ENCODE measurements at regions not wholly inside any gene's neighbourhood (a gene's known extent, or its start where the extent isn't known, plus 50 kb on each side); places are given as distances from the start of the nearest gene placed in this dataset.

- Mint-ChIP-seq H3K36me3 (ENCODE audit: insufficient read depth) (no peaks in the 10 kb centered on the region), H3K4me3 (no peak overlapping the region), H3K4me1 (ENCODE audit: low read depth in 2 of 2) (peaks cover 0 to 4% of the 10 kb centered on the region in 2 donors), H3K27ac (no peak overlapping the region), H3K27me3 (peaks cover 33 to 50% of the 10 kb centered on the region in 2 donors), H3K9me3 (peaks cover 0 to 8% of the 10 kb centered on the region in 2 donors)
- ATAC-seq (replicated peaks) (no peak), DNase-seq (no peak)
Observed at GRCh38 chr5:54861212-54861894, 124.0 kb downstream of the ESM1 start.

DNA sequence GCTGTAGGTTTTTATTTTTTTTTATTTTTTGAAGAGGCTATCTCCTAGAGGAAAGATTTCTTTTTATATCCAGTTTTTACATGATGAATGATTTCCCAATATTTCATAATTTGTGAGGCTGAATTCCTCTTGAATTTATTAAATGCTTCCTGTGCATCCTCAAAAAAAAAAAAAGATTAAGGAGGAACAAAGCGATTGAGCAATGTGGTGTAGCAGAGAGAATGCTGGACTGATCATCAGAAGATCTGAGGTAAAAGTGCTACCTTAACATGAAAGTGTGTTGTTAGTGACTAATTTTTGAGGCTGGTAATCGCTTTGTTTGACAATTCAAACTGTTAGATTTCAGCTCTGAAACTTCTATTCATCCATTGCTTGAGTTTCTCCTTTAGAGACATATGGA, 125.1 kb downstream of the ESM1 start:
- no peaks in the 10 kb centered on the region for H3K36me3 Mint-ChIP-seq (ENCODE audit: insufficient read depth)
- H3K9me3 Mint-ChIP-seq: peaks cover 0 to 8% of the 10 kb centered on the region in 2 donors
- DNase-seq (no peak), ATAC-seq (replicated peaks) (no peak)
- no peak overlapping the region for H3K4me3 Mint-ChIP-seq
- no peak overlapping the region for H3K27ac Mint-ChIP-seq
- H3K4me1 Mint-ChIP-seq (ENCODE audit: low read depth in 2 of 2): peaks cover 0 to 4% of the 10 kb centered on the region in 2 donors
- peaks cover 34 to 53% of the 10 kb centered on the region in 2 donors for H3K27me3 Mint-ChIP-seq

- no peak for ATAC-seq (replicated peaks)
- Mint-ChIP-seq H3K27ac (no peak overlapping the region), H3K27me3 (peaks cover 42 to 62% of the 10 kb centered on the region in 2 donors)
Observed at GRCh38 chr5:54859316-54859715, 126.1 kb downstream of the ESM1 start.

GRCh38 chr5:54854883-54855581, 130.4 kb downstream of the ESM1 start:
- Mint-ChIP-seq H3K36me3 (ENCODE audit: insufficient read depth) (no peaks in the 10 kb centered on the region), H3K4me3 (no peak overlapping the region), H3K9me3 (peaks cover 0 to 8% of the 10 kb centered on the region in 2 donors), H3K4me1 (ENCODE audit: low read depth in 2 of 2) (no peaks in the 10 kb centered on the region), H3K27ac (no peak overlapping the region), H3K27me3 (peaks cover 20 to 56% of the 10 kb centered on the region in 2 donors)
- no peak for ATAC-seq (replicated peaks)
- no peak for DNase-seq

More at GRCh38 chr5:54859316-54859715, 126.1 kb downstream of the ESM1 start:
- no peak for DNase-seq
- H3K4me1 Mint-ChIP-seq (ENCODE audit: low read depth in 2 of 2): peaks cover 0 to 4% of the 10 kb centered on the region in 2 donors
- H3K9me3 Mint-ChIP-seq: peaks cover 0 to 8% of the 10 kb centered on the region in 2 donors
- no peaks in the 10 kb centered on the region for H3K36me3 Mint-ChIP-seq (ENCODE audit: insufficient read depth)
- H3K4me3 Mint-ChIP-seq: no peak overlapping the region

DNA sequence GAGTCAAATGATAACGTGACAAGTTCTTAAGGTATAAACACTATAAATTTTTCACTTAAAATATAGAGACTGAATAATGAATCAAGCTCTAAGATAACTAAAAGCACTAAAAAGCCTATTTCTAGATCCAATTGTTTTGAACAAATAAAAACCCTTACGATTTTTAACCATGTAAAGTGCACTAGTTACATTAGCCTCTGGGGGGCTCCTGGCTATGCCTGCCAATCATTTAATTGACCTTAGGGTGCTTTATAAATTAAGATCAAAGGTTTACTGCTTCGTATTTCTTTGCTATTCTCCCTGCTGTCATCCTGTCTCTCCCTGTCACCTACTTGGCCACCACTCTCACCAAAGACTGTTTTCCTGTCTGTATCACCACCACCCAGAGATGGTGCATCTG, 133.4 kb downstream of the ESM1 start:
- peaks cover 0 to 3% of the 10 kb centered on the region in 2 donors for H3K4me1 Mint-ChIP-seq (ENCODE audit: low read depth in 2 of 2)
- H3K9me3 Mint-ChIP-seq: no peaks in the 10 kb centered on the region
- H3K27ac Mint-ChIP-seq: no peak overlapping the region
- H3K36me3 Mint-ChIP-seq (ENCODE audit: insufficient read depth): no peaks in the 10 kb centered on the region
- no peak for DNase-seq
- no peak for ATAC-seq (replicated peaks)
- H3K27me3 Mint-ChIP-seq: peaks cover 22 to 58% of the 10 kb centered on the region in 2 donors
- H3K4me3 Mint-ChIP-seq: no peak overlapping the region

- Mint-ChIP-seq H3K27me3 (peaks cover 22 to 55% of the 10 kb centered on the region in 2 donors), H3K9me3 (no peaks in the 10 kb centered on the region), H3K36me3 (ENCODE audit: insufficient read depth) (no peaks in the 10 kb centered on the region), H3K27ac (no peak overlapping the region), H3K4me3 (no peak overlapping the region), H3K4me1 (ENCODE audit: low read depth in 2 of 2) (peaks cover 0 to 3% of the 10 kb centered on the region in 2 donors)
- no peak for ATAC-seq (replicated peaks)
- no peak for DNase-seq
Observed at GRCh38 chr5:54851449-54851848, 133.9 kb downstream of the ESM1 start.

DNA sequence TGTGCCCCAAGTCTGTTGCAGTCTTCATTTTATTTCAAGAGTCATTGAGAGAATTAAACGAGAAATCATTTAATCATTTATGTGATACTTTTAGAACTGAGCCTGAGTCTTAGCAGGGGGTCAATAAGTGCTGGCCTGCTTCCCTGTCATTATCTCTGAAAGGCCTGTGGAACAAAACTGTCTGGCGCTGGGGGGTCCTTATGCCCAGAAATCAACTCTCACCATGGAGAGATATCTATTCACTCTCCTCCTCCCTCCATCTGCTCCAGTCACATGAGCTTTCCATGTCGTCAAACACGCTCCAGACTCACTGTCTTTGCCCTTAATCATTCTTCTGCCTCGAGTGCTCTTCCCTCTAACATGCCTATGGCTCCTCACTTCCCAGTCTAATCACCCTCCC, 136.8 kb downstream of the ESM1 start:
- DNase-seq (no peak), ATAC-seq (replicated peaks) (no peak)
- H3K27me3 Mint-ChIP-seq: peaks cover 13 to 34% of the 10 kb centered on the region in 2 donors
- H3K4me3 Mint-ChIP-seq: no peak overlapping the region
- H3K36me3 Mint-ChIP-seq (ENCODE audit: insufficient read depth): no peaks in the 10 kb centered on the region
- peaks cover 4 to 7% of the 10 kb centered on the region in 2 donors for H3K4me1 Mint-ChIP-seq (ENCODE audit: low read depth in 2 of 2)
- no peaks in the 10 kb centered on the region for H3K9me3 Mint-ChIP-seq
- no peak overlapping the region for H3K27ac Mint-ChIP-seq

GRCh38 chr5:54845567-54845941, 139.8 kb downstream of the ESM1 start:
- Mint-ChIP-seq H3K27me3 (peaks cover 13 to 23% of the 10 kb centered on the region in 2 donors), H3K4me3 (no peak overlapping the region), H3K4me1 (ENCODE audit: low read depth in 2 of 2) (peaks cover 4 to 7% of the 10 kb centered on the region in 2 donors), H3K27ac (no peak overlapping the region), H3K36me3 (ENCODE audit: insufficient read depth) (no peaks in the 10 kb centered on the region), H3K9me3 (no peaks in the 10 kb centered on the region)
- DNase-seq (no peak), ATAC-seq (replicated peaks) (no peak)

DNA sequence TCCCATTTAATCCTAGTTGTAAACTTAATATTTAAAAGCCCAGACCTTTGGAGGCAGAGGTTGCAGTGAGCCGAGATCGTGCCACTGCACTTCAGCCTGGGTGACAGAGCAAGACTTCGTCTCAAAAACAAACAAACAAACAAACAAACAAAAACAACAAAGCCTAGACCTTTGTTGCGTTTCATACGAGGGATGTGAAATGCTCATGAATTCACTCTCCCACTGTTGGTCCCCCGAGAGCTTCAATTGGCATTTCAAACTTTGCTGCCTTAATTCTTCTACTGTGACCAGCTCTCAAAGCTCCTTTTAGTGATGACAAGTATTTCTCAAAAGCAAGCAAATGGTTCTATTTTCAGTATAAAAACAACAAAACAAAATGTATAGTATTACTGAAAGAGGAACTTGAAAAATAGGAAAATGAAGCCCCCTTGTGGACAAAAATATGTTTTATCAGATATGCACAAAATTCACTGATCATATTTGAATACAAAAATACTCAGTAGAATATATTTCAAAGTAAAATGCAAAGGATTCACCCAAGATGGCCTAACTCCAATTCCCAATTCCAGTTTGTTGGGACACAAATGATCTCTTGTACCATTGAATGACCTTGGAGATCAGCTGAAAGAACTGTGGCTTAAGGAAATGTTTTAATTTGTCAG, 140.4 kb downstream of the ESM1 start:
- ATAC-seq (replicated peaks) (peak; percentile 55), DNase-seq (no peak)
- Mint-ChIP-seq H3K36me3 (ENCODE audit: insufficient read depth) (no peaks in the 10 kb centered on the region), H3K4me1 (ENCODE audit: low read depth in 2 of 2) (peaks cover 4 to 7% of the 10 kb centered on the region in 2 donors), H3K4me3 (peak overlapping the region in 1 of 2 donors; percentile 49), H3K27me3 (peaks cover 13 to 18% of the 10 kb centered on the region in 2 donors), H3K9me3 (no peaks in the 10 kb centered on the region), H3K27ac (peak overlapping the region in 1 of 2 donors; percentile 5)

- DNase-seq: no peak
- ATAC-seq (replicated peaks): no peak
- Mint-ChIP-seq H3K9me3 (no peaks in the 10 kb centered on the region), H3K27ac (peak overlapping the region in 1 of 2 donors; percentile 5), H3K4me3 (no peak overlapping the region), H3K27me3 (peaks cover 8 to 11% of the 10 kb centered on the region in 2 donors), H3K4me1 (ENCODE audit: low read depth in 2 of 2) (peaks cover 4 to 7% of the 10 kb centered on the region in 2 donors), H3K36me3 (ENCODE audit: insufficient read depth) (no peaks in the 10 kb centered on the region)
Observed at GRCh38 chr5:54844266-54844665, 141.1 kb downstream of the ESM1 start.

GRCh38 chr5:54841481-54841880, 143.9 kb downstream of the ESM1 start:
- no peaks in the 10 kb centered on the region for H3K9me3 Mint-ChIP-seq
- H3K27ac Mint-ChIP-seq: no peak overlapping the region
- no peak for ATAC-seq (replicated peaks)
- H3K4me3 Mint-ChIP-seq: no peak overlapping the region
- H3K36me3 Mint-ChIP-seq (ENCODE audit: insufficient read depth): no peaks in the 10 kb centered on the region
- no peaks in the 10 kb centered on the region for H3K27me3 Mint-ChIP-seq
- no peak for DNase-seq
- peaks cover 2 to 7% of the 10 kb centered on the region in 2 donors for H3K4me1 Mint-ChIP-seq (ENCODE audit: low read depth in 2 of 2)

DNA sequence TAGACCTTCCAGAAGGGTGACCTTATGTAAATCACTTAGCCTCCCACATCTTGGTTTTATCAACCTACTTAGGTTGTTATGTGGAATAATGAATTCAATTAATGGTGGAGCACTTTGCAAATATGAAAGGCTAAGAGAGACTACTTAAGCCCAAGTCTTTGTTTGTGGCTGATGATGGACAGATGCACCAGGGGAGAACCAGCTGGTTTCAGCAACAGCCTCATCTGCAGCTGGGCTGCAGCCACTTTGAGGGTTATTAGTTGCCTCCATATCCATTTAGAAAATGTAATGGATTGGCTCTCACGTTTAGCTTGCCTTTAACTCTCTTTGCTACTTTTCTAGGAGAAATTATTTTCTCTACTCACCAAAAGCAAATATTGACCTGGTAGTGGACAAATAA, 146.6 kb downstream of the ESM1 start:
- no peaks in the 10 kb centered on the region for H3K36me3 Mint-ChIP-seq (ENCODE audit: insufficient read depth)
- no peak overlapping the region for H3K4me3 Mint-ChIP-seq
- H3K9me3 Mint-ChIP-seq: no peaks in the 10 kb centered on the region
- no peak overlapping the region for H3K27ac Mint-ChIP-seq
- H3K4me1 Mint-ChIP-seq (ENCODE audit: low read depth in 2 of 2): peaks cover 0 to 4% of the 10 kb centered on the region in 2 donors
- no peak for DNase-seq
- H3K27me3 Mint-ChIP-seq: no peaks in the 10 kb centered on the region
- ATAC-seq (replicated peaks): no peak

DNA sequence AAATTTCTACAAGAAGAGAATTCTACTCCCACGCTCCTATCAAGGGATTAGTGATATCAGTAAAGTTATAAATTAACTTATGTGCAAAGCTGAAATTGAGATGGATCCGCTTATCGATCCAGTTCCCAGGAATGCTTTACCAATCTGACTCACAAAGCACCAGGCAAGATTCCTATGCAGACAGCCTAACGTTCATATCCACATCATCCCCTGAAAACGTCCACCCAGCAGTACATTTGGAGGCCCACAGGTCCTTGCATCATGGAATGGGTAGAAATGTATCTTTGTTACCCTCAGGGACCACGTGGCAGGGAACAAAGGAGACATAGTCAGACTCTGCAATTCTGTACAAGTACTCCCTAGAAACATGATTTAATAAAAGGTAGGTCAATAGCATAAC, 147.4 kb downstream of the ESM1 start:
- ATAC-seq (replicated peaks): no peak
- H3K36me3 Mint-ChIP-seq (ENCODE audit: insufficient read depth): no peaks in the 10 kb centered on the region
- no peaks in the 10 kb centered on the region for H3K27me3 Mint-ChIP-seq
- no peak for DNase-seq
- H3K4me1 Mint-ChIP-seq (ENCODE audit: low read depth in 2 of 2): peaks cover 0 to 10% of the 10 kb centered on the region in 2 donors
- no peak overlapping the region for H3K4me3 Mint-ChIP-seq
- H3K9me3 Mint-ChIP-seq: no peaks in the 10 kb centered on the region
- no peak overlapping the region for H3K27ac Mint-ChIP-seq
